ENCODE measurements at regions not wholly inside any gene's neighbourhood (a gene's known extent, or its start where the extent isn't known, plus 50 kb on each side); places are given as distances from the start of the nearest gene placed in this dataset.

DNA sequence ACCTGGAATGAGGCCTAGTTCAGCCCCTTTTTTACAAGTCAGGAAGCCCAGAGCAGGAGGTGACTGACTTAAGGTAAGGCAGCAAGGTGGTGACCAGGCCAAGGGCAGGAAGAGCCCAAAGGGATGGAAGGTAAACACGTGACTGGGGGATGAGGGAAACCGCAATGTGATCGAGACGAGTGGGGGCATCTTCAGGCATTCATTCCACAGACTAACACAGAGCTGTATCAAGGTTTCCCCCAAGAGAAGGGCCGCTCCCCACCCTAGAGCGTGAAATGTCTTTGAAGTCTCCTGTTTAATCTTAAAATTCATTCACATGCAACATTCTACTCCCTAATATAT lies 76.3 kb upstream of the PIM1 start:
- H3K4me3 Mint-ChIP-seq (ENCODE audit: low read depth) = no peak overlapping the region
- peaks cover 5% of the 10 kb centered on the region for H3K4me1 Mint-ChIP-seq (ENCODE audit: low read depth)
- no peak for DNase-seq (ENCODE audit: low spot score, unreplicated experiment)
- TF ChIP-seq, protein P1, sequence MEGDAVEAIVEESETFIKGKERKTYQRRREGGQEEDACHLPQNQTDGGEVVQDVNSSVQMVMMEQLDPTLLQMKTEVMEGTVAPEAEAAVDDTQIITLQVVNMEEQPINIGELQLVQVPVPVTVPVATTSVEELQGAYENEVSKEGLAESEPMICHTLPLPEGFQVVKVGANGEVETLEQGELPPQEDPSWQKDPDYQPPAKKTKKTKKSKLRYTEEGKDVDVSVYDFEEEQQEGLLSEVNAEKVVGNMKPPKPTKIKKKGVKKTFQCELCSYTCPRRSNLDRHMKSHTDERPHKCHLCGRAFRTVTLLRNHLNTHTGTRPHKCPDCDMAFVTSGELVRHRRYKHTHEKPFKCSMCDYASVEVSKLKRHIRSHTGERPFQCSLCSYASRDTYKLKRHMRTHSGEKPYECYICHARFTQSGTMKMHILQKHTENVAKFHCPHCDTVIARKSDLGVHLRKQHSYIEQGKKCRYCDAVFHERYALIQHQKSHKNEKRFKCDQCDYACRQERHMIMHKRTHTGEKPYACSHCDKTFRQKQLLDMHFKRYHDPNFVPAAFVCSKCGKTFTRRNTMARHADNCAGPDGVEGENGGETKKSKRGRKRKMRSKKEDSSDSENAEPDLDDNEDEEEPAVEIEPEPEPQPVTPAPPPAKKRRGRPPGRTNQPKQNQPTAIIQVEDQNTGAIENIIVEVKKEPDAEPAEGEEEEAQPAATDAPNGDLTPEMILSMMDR (IDR thresholded peaks at IDR 0.05; ENCODE audit: unreplicated experiment) = no peak
- no peaks in the 10 kb centered on the region for H3K36me3 Mint-ChIP-seq (ENCODE audit: insufficient read depth)
- no peak overlapping the region for H3K27ac Mint-ChIP-seq
- no peaks in the 10 kb centered on the region for H3K27me3 Mint-ChIP-seq
- no peaks in the 10 kb centered on the region for H3K9me3 Mint-ChIP-seq (ENCODE audit: low read depth)

DNA sequence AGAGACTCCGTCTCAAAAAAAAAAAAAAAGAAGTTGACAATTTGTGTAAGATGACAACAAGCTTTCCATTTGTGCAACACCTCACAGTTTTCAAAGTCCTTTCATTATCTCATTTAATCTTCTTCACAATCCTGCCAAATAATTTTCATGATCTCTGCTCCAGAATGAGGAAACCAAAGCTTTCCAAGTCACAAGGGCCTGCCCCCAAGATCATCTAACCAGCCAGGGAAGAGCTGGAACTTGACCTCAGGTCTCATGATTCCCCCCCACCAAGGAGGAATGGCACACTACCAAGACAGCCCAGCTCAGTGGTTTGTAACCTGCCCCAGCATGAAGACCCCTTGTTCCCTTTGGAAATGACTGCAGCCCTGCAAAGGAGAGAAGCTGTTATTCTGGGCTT lies 74.0 kb upstream of the PIM1 start:
- peaks cover 7% of the 10 kb centered on the region for H3K4me1 Mint-ChIP-seq (ENCODE audit: low read depth)
- TF ChIP-seq, protein P1 (IDR thresholded peaks at IDR 0.05; ENCODE audit: unreplicated experiment) = no peak
- H3K27ac Mint-ChIP-seq = no peak overlapping the region
- no peaks in the 10 kb centered on the region for H3K36me3 Mint-ChIP-seq (ENCODE audit: insufficient read depth)
- DNase-seq (ENCODE audit: low spot score, unreplicated experiment) = no peak
- no peaks in the 10 kb centered on the region for H3K27me3 Mint-ChIP-seq
- H3K9me3 Mint-ChIP-seq (ENCODE audit: low read depth) = no peaks in the 10 kb centered on the region
- no peak overlapping the region for H3K4me3 Mint-ChIP-seq (ENCODE audit: low read depth)

DNA sequence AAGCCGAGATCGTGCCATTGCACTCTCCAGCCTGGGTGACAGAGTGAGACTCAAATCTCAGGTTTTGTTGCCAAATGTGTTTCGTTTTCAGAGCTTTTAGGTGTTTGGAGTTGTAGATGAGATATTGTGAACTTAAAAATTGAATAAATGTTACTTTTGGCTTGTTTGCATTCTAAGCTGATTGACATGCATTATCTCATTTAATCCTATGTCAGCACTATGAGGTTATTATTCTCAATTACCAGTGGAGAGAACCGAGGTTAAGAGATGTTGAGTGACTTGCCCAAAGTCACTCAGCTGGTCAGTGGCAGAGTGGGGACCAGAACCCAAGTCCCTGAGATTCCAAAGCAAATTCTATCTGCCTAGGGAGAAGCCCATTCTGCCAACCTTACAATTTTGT lies 72.6 kb upstream of the PIM1 start:
- no peak overlapping the region for H3K27ac Mint-ChIP-seq
- H3K9me3 Mint-ChIP-seq (ENCODE audit: low read depth) = no peaks in the 10 kb centered on the region

DNA sequence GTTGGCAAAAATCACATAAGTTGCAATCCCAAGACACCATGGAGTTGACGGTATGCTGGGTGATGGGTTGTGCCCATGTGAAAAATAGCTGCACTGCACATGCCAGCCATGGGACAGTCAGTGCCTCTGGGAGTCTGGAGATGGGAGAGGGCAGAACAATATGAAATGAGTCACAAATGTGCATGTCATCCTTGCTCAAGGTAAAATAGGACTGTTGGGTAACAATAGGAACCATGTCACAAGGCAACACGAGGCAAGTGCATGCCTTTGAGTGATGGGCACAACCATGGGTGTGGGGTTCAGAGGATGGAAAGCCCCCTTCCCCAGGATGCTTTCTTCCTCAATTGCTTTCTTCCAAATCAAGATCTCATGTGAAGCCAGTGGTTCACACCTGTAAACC lies 70.5 kb upstream of the PIM1 start:
- Mint-ChIP-seq H3K27ac (no peak overlapping the region), H3K36me3 (ENCODE audit: insufficient read depth) (no peaks in the 10 kb centered on the region), H3K4me1 (ENCODE audit: low read depth) (peaks cover 28% of the 10 kb centered on the region), H3K4me3 (ENCODE audit: low read depth) (no peak overlapping the region), H3K27me3 (no peaks in the 10 kb centered on the region), H3K9me3 (ENCODE audit: low read depth) (no peaks in the 10 kb centered on the region)
- no peak for DNase-seq (ENCODE audit: low spot score, unreplicated experiment)
- TF ChIP-seq, protein P1 (IDR thresholded peaks at IDR 0.05; ENCODE audit: unreplicated experiment) = no peak

More for the DNA sequence above, 72.6 kb upstream of the PIM1 start:
- Mint-ChIP-seq H3K36me3 (ENCODE audit: insufficient read depth) (no peaks in the 10 kb centered on the region), H3K27me3 (no peaks in the 10 kb centered on the region), H3K4me3 (ENCODE audit: low read depth) (no peak overlapping the region), H3K4me1 (ENCODE audit: low read depth) (peaks cover 15% of the 10 kb centered on the region)
- DNase-seq (ENCODE audit: low spot score, unreplicated experiment) = no peak
- TF ChIP-seq, protein P1 (IDR thresholded peaks at IDR 0.05; ENCODE audit: unreplicated experiment) = no peak

DNA sequence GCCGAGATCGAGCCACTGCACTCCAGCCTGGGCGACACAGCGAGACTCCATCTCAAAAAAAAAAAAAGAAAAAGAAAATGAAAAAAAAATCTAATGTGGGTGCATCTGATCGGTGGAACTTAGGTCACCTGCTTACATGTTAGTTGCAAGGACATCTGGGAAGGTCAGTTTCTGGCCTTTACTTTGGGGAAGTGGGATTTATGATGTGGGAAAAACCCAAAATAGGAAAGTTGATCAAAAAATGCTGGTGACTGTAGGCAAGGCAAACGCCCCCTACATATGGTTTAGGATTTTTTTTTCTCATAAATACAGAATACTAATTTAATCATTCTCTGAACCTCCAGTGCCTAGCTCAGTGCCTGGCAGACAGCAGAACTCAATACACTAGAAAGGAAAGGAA lies 69.2 kb upstream of the PIM1 start:
- Mint-ChIP-seq H3K27ac (no peak overlapping the region), H3K9me3 (ENCODE audit: low read depth) (no peaks in the 10 kb centered on the region), H3K4me3 (ENCODE audit: low read depth) (no peak overlapping the region), H3K4me1 (ENCODE audit: low read depth) (peaks cover 34% of the 10 kb centered on the region), H3K36me3 (ENCODE audit: insufficient read depth) (no peaks in the 10 kb centered on the region), H3K27me3 (no peaks in the 10 kb centered on the region)
- TF ChIP-seq, protein P1 (IDR thresholded peaks at IDR 0.05; ENCODE audit: unreplicated experiment) = no peak
- DNase-seq (ENCODE audit: low spot score, unreplicated experiment) = no peak

DNA sequence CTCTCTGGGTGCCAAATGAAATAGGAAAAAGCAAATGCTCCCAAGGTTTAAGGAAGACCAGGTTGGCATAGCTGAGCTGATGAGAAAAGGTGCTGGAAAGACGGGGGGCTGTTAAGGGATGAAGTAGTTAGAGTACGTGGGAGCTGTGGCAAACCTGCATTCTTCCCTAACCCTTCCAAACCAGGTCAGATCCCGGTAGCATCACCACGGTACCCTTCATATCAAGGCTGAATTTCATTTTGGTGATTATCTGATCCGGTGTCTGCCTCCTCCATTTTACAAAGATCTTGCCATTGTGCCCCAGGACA lies 68.0 kb upstream of the PIM1 start:
- TF ChIP-seq, protein P1 (IDR thresholded peaks at IDR 0.05; ENCODE audit: unreplicated experiment) = no peak
- Mint-ChIP-seq H3K27ac (peak overlapping the region; percentile 91), H3K4me3 (ENCODE audit: low read depth) (peak overlapping the region; percentile 11), H3K27me3 (no peaks in the 10 kb centered on the region), H3K9me3 (ENCODE audit: low read depth) (no peaks in the 10 kb centered on the region), H3K36me3 (ENCODE audit: insufficient read depth) (no peaks in the 10 kb centered on the region), H3K4me1 (ENCODE audit: low read depth) (peaks cover 34% of the 10 kb centered on the region)
- no peak for DNase-seq (ENCODE audit: low spot score, unreplicated experiment)

Measured in progenitor cell of endocrine pancreas (in vitro differentiated cells).